K562 (cell line): ENCODE measurements at regions not wholly inside any gene's neighbourhood (a gene's known extent, or its start where the extent isn't known, plus 50 kb on each side); places are given as distances from the start of the nearest gene placed in this dataset.

Experiments used
- ATAC-seq: fragments of 200-7000 bp; cut with Tn5 transposase; 3 replicates; pipeline ENCODE4 v1.9.1; 2020; ENCODE audit warnings: moderate library complexity
- BruUV-seq: library from RNA; stranded (reverse); fragments of 400-500 nt; replicated peaks from 2 replicates; lab custom pipeline; 2021; lab: Mats Ljungman, UMichigan
- CTCF ChIA-PET: fragments of 300-600 bp; formaldehyde crosslinking; extraction: SDS; loops from one replicate; lab custom pipeline; 2021; ENCODE audit warnings: low intra/inter-chr PET ratio; lab: Yijun Ruan, JAX
- POLR2A ChIA-PET: fragments of 300-600, 350-650 bp; sonication (Branson Sonifier 250); formaldehyde crosslinking; extraction: SDS; loops from one replicate; lab custom pipeline; 2021; ENCODE audit warnings: antibody characterized with exemption, inconsistent platforms; lab: Yijun Ruan, JAX
- DNase-seq, 4 experiments: peaks; one replicate each; pipeline versions ENCODE4 v3.0.0 to v3.0.0-alpha.2; 2011 to 2018; ENCODE audit warnings: low spot score in 3 of 4, mixed read lengths in 3 of 4; ENCODE audit errors: extremely low read depth in 1 of 4
- FAIRE-seq: peaks from 2 replicates; lab custom pipeline; 2011; peaks lifted over from hg19 to GRCh38; lab: Jason Lieb, UNC
- H2AFZ ChIP-seq: 2 replicates; pipeline ENCODE4 v1.6.0; 2011; ENCODE audit warnings: low read depth, low read length, control low read depth, inconsistent platforms
- H3K27ac ChIP-seq: fragments of 200-600 bp; 3 replicates; pipeline ENCODE4 v1.8.0; 2011; ENCODE audit warnings: low read depth, mild to moderate bottlenecking, control low read depth, inconsistent platforms, low read length, moderate library complexity, mixed read lengths; ENCODE audit errors: extremely low read depth
- H3K27me3 ChIP-seq, 2 experiments: fragments of 300-600 bp in 1 of 2; 2 replicates in 1 of 2; 3 replicates in 1 of 2; pipeline versions ENCODE4 v1.6.0 to v1.8.0; 2011; ENCODE audit warnings: inconsistent platforms in 2 of 2, low read length in 2 of 2, mild to moderate bottlenecking in 1 of 2, mixed read lengths in 1 of 2, moderate library complexity in 1 of 2; ENCODE audit not compliant: control insufficient read depth in 2 of 2, insufficient read depth in 2 of 2
- H3K36me3 ChIP-seq: fragments of 300-600 bp; 3 replicates; pipeline ENCODE4 v1.8.0; 2011; ENCODE audit warnings: mild to moderate bottlenecking, low read length, inconsistent platforms; ENCODE audit not compliant: control insufficient read depth, insufficient read depth
- H3K4me1 ChIP-seq, 2 experiments: fragments of 200-600 bp in 1 of 2; replicated peaks in 1 of 2; 2 replicates in 1 of 2; 3 replicates in 1 of 2; pipeline versions ENCODE4 v1.5.1 to v1.8.0; 2011; ENCODE audit warnings: inconsistent platforms in 2 of 2, low read length in 2 of 2, mild to moderate bottlenecking in 1 of 2, mixed read lengths in 1 of 2, moderate library complexity in 1 of 2; ENCODE audit not compliant: control insufficient read depth in 2 of 2, insufficient read depth in 2 of 2
- H3K4me2 ChIP-seq: 2 replicates; pipeline ENCODE4 v1.6.1; 2011; ENCODE audit warnings: low read length, control low read depth, inconsistent platforms, mixed read lengths; ENCODE audit not compliant: insufficient read depth
- H3K4me3 ChIP-seq: fragments of 200-600 bp; sonication (generic), shearing (Covaris generic); 2 replicates; pipeline ENCODE4 v1.5.1; 2016; ENCODE audit warnings: control low read depth, inconsistent platforms
- H3K79me2 ChIP-seq: fragments of 200-600 bp; 3 replicates; pipeline ENCODE4 v1.8.0; 2011; ENCODE audit warnings: low read length, inconsistent platforms; ENCODE audit not compliant: control insufficient read depth, insufficient read depth
- H3K9ac ChIP-seq, 2 experiments: 2 replicates each; pipeline versions ENCODE4 v1.6.0 to v1.6.1; 2011; ENCODE audit warnings: low read depth in 2 of 2, low read length in 2 of 2, control low read depth in 1 of 2, inconsistent platforms in 1 of 2, mild to moderate bottlenecking in 1 of 2, mixed read lengths in 1 of 2; ENCODE audit not compliant: insufficient read depth in 1 of 2
- H3K9me1 ChIP-seq: one replicate; pipeline ENCODE4 v1.6.0; 2011; ENCODE audit warnings: inconsistent platforms, mild to moderate bottlenecking, low read length, moderate library complexity; ENCODE audit not compliant: control insufficient read depth, insufficient read depth
- H3K9me3 ChIP-seq: replicated peaks from 2 replicates; pipeline ENCODE4 v1.5.1; 2011; ENCODE audit warnings: low read depth, low read length, inconsistent platforms; ENCODE audit not compliant: control insufficient read depth, insufficient read depth
- H4K20me1 ChIP-seq: replicated peaks from 2 replicates; pipeline ENCODE4 v1.6.1; 2011; ENCODE audit warnings: low read length, inconsistent platforms, mixed read lengths; ENCODE audit not compliant: control insufficient read depth, insufficient read depth
- ATF7 ChIP-seq: fragments of 450-650 bp; IDR thresholded peaks from 2 replicates; pipeline ENCODE4 v1.7.1; 2014; ENCODE audit warnings: mild to moderate bottlenecking, moderate library complexity
- BRCA1 ChIP-seq, 2 experiments: fragments of 450-650 bp in 1 of 2; sonication (generic) in 1 of 2; formaldehyde crosslinking in 1 of 2; IDR thresholded peaks; 2 replicates each; pipeline versions ENCODE4 v1.5.0 to v1.6.1; 2017 to 2020; ENCODE audit warnings: mild to moderate bottlenecking in 1 of 2, missing genetic modification reagents in 1 of 2
- BRF2 ChIP-seq: IDR thresholded peaks from 3 replicates; pipeline ENCODE4 v1.6.1; 2011; ENCODE audit warnings: borderline replicate concordance, mild to moderate bottlenecking; ENCODE audit not compliant: insufficient read length, insufficient read depth
- GTF2A2 ChIP-seq: IDR thresholded peaks from 2 replicates; pipeline ENCODE4 v1.6.1; 2016; ENCODE audit warnings: mild to moderate bottlenecking, missing genetic modification characterization, missing compliant biosample characterization
- HLTF ChIP-seq: fragments of 450-650 bp; IDR thresholded peaks from 2 replicates; pipeline ENCODE4 v1.6.1; 2016
- MCM5 ChIP-seq: fragments of 450-650 bp; IDR thresholded peaks from 2 replicates; pipeline ENCODE4 v1.6.1; 2016; ENCODE audit warnings: low read depth
- NEUROD1 ChIP-seq: fragments of 150-350 bp; IDR thresholded peaks from 2 replicates; pipeline ENCODE4 v1.6.1; 2014; ENCODE audit warnings: borderline replicate concordance, low read length, low read depth; ENCODE audit not compliant: partially characterized antibody
- ZFP30 ChIP-seq: fragments of 250-450 bp; sonication (Bioruptor Pico); IDR thresholded peaks from 2 replicates; pipeline ENCODE4 v1.8.0; 2022; ENCODE audit warnings: moderate library complexity, mild to moderate bottlenecking, inconsistent platforms, borderline replicate concordance
- ZNF23 ChIP-seq: fragments of 250-450 bp; sonication (Bioruptor Pico); IDR thresholded peaks from 2 replicates; pipeline ENCODE4 v1.4.0; 2020; ENCODE audit warnings: mild to moderate bottlenecking
- ZNF695 ChIP-seq: fragments of 450-650 bp; formaldehyde crosslinking; IDR thresholded peaks from 2 replicates; pipeline ENCODE4 v1.4.0; 2020; ENCODE audit warnings: mild to moderate bottlenecking, moderate library complexity
- WGBS: fragments of 100-300 bp; shearing (Covaris generic); methylation state at CpG from one replicate; pipeline ENCODE4 v1.1.6; 2016; ENCODE audit warnings: low coverage, mixed read lengths; ENCODE audit not compliant: insufficient coverage; ENCODE audit errors: missing lambda C conversion rate; 5-methylcytosine and 5-hydroxymethylcytosine counted together
- in situ Hi-C: fragments of 300-500 bp; cut with MboI; formaldehyde crosslinking; loops from 4 replicates; pipeline ENCODE4 v1.15.0; 2018; ENCODE audit warnings: inconsistent platforms, mixed read lengths
- intact Hi-C: fragments of 100-400 bp; cut with micrococcal nuclease; formaldehyde crosslinking; loops from 2 replicates; pipeline ENCODE4 v1.14.2; 2022

- TF ChIP-seq HLTF = no peak
- TF ChIP-seq ZNF23 (CRISPR knock-in tag) = no peak
- no peak for TF ChIP-seq ATF7
- TF ChIP-seq ZFP30 (CRISPR knock-in tag) = no peak
- no peak for TF ChIP-seq BRCA1 (IDR thresholded peaks at IDR 0.05)
- TF ChIP-seq BRCA1 (CRISPR knock-in tag; IDR thresholded peaks at IDR 0.05) = no peak
- no peak for TF ChIP-seq NEUROD1
- no peak for TF ChIP-seq GTF2A2 (tag)
- TF ChIP-seq ZNF695 = no peak
- no peak for TF ChIP-seq MCM5
- TF ChIP-seq BRF2 = no peak
- TF ChIP-seq, all 486 proteins: peak for 0
- Histone ChIP-seq H4K20me1 (no peaks in the 10 kb centered on the region), H3K4me1 (no peaks in the 10 kb centered on the region), H3K4me3 (no peak overlapping the region), H3K36me3 (no peaks in the 10 kb centered on the region), H3K79me2 (no peaks in the 10 kb centered on the region), H3K9ac (no peak overlapping the region), H3K9me1 (no peaks in the 10 kb centered on the region), H2AFZ (no peak overlapping the region), H3K27me3 (no peaks in the 10 kb centered on the region), H3K4me2 (no peak overlapping the region), H3K27ac (no peak overlapping the region), H3K9me3 (no peaks in the 10 kb centered on the region; the same call in none of the 2 replicates)
- BruUV-seq = no TSS peak
- intact Hi-C loops (no loop called here), in situ Hi-C loops (loop anchor here (25.0 kb wide), 1 partner anchor 526 kb away; no protein-coding TSS in a partner anchor)
- CTCF ChIA-PET = no interaction called here
- POLR2A ChIA-PET = no interaction called here
- ATAC-seq (no peak), DNase-seq (no peak), FAIRE-seq (no peak)
- WGBS = 0% methylated on average over 1 of the region's 1 CpG
Observed at GRCh38 chr4:63788271-63788670, 621.0 kb downstream of the TECRL start.
